Spleen (tissue), 11 donors: ENCODE measurements at regions not wholly inside any gene's neighbourhood (a gene's known extent, or its start where the extent isn't known, plus 50 kb on each side); places are given as distances from the start of the nearest gene placed in this dataset.

Experiments
- DNase-seq: peaks from one replicate; pipeline ENCODE4 v3.0.0-alpha.2; 2020
- H3K27ac ChIP-seq, 8 donors: fragments of 200-600 bp; sonication (generic) in 7 of 8; 1 replicate in 4 of 8; 2 replicates in 4 of 8; pipeline versions ENCODE4 v1.5.0 to v1.8.0; 2016 to 2021; ENCODE audit warnings: inconsistent platforms in 4 of 8, mild to moderate bottlenecking in 4 of 8, moderate library complexity in 1 of 8
- H3K27me3 ChIP-seq, 7 donors: fragments of 200-600 bp; sonication (generic) in 6 of 7; replicated peaks in 1 of 7; 1 replicate in 4 of 7; 2 replicates in 3 of 7; pipeline versions ENCODE4 v1.5.0 to v1.8.0; 2016 to 2021; ENCODE audit warnings: inconsistent platforms in 3 of 7, mild to moderate bottlenecking in 1 of 7
- H3K36me3 ChIP-seq, 6 donors: fragments of 200-600 bp; sonication (generic) in 5 of 6; 1 replicate in 4 of 6; 2 replicates in 2 of 6; pipeline versions ENCODE4 v1.5.0 to v1.8.0; 2016 to 2021; ENCODE audit warnings: inconsistent platforms in 2 of 6
- H3K4me1 ChIP-seq, 6 donors: fragments of 200-600 bp; sonication (generic) in 5 of 6; 1 replicate in 3 of 6; 2 replicates in 3 of 6; pipeline versions ENCODE4 v1.5.0 to v1.8.0; 2016 to 2021; ENCODE audit warnings: inconsistent platforms in 3 of 6
- H3K4me3 ChIP-seq, 8 donors: fragments of 200-600 bp; sonication (generic) in 7 of 8; 1 replicate in 4 of 8; 2 replicates in 4 of 8; pipeline versions ENCODE4 v1.5.0 to v1.8.0; 2016 to 2021; ENCODE audit warnings: inconsistent platforms in 4 of 8, mild to moderate bottlenecking in 4 of 8, moderate library complexity in 2 of 8
- H3K9me3 ChIP-seq, 8 donors: fragments of 200-600 bp; sonication (generic) in 7 of 8; 1 replicate in 4 of 8; 2 replicates in 4 of 8; pipeline versions ENCODE4 v1.5.0 to v1.8.0; 2016 to 2021; ENCODE audit warnings: inconsistent platforms in 4 of 8
- POLR2A ChIP-seq, 3 donors: fragments of 450-650 bp; IDR thresholded peaks; one replicate each; pipeline ENCODE4 v1.5.1; 2017; ENCODE audit warnings: antibody characterized with exemption in 3 of 3, mild to moderate bottlenecking in 1 of 3
- POLR2AphosphoS5 ChIP-seq, 3 donors: sonication (generic); formaldehyde crosslinking; IDR thresholded peaks; one replicate each; pipeline ENCODE4 v1.5.1; 2017; ENCODE audit warnings: antibody characterized with exemption in 3 of 3
- WGBS, 5 donors: extraction: QIAGEN DNeasy Blood & Tissue Kit in 3 of 5; methylation state at CpG; one replicate each; pipeline versions ENCODE4 v1.1.5 to v1.1.7; 2013 to 2018; 5-methylcytosine and 5-hydroxymethylcytosine counted together
- intact Hi-C: fragments of 100-400 bp; cut with DNase I; formaldehyde crosslinking; loops from one replicate; pipeline ENCODE4 v1.15.0; 2023; ENCODE audit warnings: low total_unique reads
- TF ChIP-seq, protein P1 (sequence below), 11 experiments: fragments of 200-600 bp in 7 of 11; fragments of 450-650 bp in 4 of 11; sonication (generic) in 4 of 11; IDR thresholded peaks in 8 of 11; conservative IDR thresholded peaks in 3 of 11; 1 replicate in 7 of 11; 2 replicates in 4 of 11; pipeline versions ENCODE4 v1.4.0 to v1.8.0; 2016 to 2021; ENCODE audit warnings: antibody characterized with exemption in 11 of 11, inconsistent platforms in 4 of 11, mild to moderate bottlenecking in 1 of 11
- donor health status: healthy with polysubstance abuse.
- donor health status: DM: no; HTN: no; CAD: no; lungs with moderate emphysema.
- donor health status: DM: no; HTN: no; CAD: no.
- donor health status: Bipolar disorder and iron deficiency.
- donor health status: healthy.
- donor health status: DM: no; HTN: no; CAD: no.
- donor health status: DM: yes; HTN: yes; CAD: no.

DNA sequence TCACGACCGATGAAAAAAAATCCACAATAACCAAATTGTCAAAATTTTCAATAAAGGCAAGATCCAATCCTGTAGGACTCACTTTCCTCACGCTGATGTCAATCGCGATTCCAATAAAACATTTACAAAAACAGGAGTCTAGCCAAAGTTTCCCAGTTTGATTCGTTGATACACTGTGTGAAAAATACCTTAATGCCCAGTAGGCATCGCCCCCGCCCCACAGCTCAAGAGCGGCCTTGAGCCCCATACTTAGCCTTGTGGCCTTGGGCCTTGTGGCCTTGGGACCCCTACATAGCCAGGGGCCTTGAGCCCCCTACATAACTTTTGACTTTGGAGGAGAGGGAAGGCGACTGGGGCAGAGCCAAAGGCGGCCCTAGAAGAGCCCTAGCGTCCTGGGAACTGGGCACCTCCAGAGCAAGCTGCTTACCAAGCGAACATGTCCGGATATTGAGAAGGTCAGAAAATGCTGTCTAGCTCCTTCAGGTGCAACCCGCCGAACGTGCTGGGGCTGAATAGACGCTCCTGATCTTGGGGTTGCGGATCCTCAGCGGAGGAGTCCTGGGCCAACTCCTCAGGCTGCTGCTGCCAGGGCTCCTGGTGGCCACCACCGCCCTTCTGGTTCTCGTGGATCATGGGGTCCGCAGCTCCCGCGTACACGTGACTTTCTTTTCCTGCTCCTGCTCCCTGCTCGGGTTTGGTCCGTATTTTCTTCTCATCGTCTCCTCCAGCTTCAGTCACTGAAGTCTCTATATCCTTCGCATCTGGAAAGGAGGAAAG, 62.9 kb downstream of the RHOXF2B start:
- Histone ChIP-seq H3K4me1 (peaks cover 0 to 19% (median 15%) of the 10 kb centered on the region in 6 donors), H3K27ac (no peak overlapping the region), H3K36me3 (no peaks in the 10 kb centered on the region), H3K27me3 (peaks cover 0 to 67% (median 31%) of the 10 kb centered on the region in 7 donors), H3K4me3 (peak overlapping the region in 4 of 8 donors; percentile 20 to 63 (median 28)), H3K9me3 (no peaks in the 10 kb centered on the region)
- no peak for DNase-seq
- WGBS, 5 donors, result 27 to 66% (median 33%) methylated on average over 20 to 30 of the region's 30 CpGs
- TF ChIP-seq POLR2A (IDR thresholded peaks at IDR 0.05) (no peak), POLR2AphosphoS5 (IDR thresholded peaks at IDR 0.05) (no peak)
- TF ChIP-seq, protein P1, sequence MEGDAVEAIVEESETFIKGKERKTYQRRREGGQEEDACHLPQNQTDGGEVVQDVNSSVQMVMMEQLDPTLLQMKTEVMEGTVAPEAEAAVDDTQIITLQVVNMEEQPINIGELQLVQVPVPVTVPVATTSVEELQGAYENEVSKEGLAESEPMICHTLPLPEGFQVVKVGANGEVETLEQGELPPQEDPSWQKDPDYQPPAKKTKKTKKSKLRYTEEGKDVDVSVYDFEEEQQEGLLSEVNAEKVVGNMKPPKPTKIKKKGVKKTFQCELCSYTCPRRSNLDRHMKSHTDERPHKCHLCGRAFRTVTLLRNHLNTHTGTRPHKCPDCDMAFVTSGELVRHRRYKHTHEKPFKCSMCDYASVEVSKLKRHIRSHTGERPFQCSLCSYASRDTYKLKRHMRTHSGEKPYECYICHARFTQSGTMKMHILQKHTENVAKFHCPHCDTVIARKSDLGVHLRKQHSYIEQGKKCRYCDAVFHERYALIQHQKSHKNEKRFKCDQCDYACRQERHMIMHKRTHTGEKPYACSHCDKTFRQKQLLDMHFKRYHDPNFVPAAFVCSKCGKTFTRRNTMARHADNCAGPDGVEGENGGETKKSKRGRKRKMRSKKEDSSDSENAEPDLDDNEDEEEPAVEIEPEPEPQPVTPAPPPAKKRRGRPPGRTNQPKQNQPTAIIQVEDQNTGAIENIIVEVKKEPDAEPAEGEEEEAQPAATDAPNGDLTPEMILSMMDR (IDR thresholded peaks at IDR 0.05 in 8 of 11, conservative IDR thresholded peaks at IDR 0.05 in 3 of 11), result no peak
- intact Hi-C loops, result no loop called here

DNA sequence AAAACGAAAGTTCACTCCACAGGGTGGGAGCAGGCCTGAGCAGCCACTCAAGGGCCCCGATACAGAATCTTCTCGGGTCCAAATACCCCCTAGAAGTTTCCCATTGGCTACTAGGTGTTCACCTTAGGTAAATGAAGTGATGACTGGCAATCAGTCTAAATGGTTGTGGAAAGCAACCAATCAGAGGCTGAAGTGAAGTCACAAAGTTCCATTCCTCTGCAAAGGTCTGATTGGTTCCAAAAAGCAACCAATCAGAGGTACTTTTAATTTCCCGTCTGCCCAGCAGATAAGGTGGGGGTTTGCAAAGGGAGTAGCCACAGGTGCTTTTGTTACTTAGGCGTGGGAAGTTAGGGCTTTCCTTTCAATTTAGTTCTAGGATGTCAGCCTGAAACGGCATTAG, 58.2 kb upstream of the NKAP start:
- TF ChIP-seq, protein P1 (IDR thresholded peaks at IDR 0.05 in 8 of 11, conservative IDR thresholded peaks at IDR 0.05 in 3 of 11), result no peak
- 38 to 65% (median 58%) methylated on average over 6 of the region's 6 CpGs for WGBS, 5 donors
- no peaks in the 10 kb centered on the region for H3K9me3 ChIP-seq
- H3K4me1 ChIP-seq, result peaks cover 0 to 27% (median 8%) of the 10 kb centered on the region in 6 donors
- no peak overlapping the region for H3K4me3 ChIP-seq
- peaks cover 4 to 62% (median 50%) of the 10 kb centered on the region in 7 donors for H3K27me3 ChIP-seq
- no peak overlapping the region for H3K27ac ChIP-seq
- DNase-seq, result no peak
- intact Hi-C loops, result no loop called here
- no peaks in the 10 kb centered on the region for H3K36me3 ChIP-seq

DNA sequence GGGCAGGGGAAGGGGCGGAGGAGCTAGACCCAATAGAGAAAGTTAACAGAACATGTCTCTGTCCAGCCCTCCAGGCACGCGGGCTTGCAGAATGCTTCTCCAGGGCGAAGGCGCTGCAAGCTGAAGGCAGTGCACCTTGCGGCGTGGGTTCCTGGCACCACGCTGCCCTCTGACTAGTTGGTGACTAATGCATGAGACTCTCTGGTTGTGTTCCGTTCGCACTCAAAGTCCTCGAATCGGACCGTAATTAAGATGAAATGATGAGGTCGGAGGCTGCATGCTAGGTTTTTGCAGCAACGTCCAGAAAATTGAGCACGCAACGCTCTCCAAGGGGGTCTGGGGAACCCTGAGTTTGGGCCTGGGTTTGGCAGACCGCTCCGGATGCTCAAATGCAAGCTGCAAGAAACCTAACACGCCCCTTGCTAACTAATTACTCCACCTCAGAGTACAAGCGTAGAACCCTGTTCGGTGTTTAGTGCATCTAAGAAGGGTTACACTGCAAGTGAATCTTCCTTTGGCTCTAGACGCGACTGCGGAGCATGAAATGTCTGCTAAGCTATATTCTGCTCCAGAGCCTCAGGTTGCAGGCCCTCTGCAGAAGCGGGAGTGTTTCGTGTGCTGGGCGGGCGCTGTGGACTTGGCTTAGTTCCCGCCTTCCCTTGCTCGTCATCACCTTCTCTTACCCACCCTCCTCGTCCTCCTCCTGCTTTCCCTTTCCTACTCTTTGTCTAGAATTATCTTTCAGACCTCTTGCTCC, 57.1 kb upstream of the NKAP start:
- Histone ChIP-seq H3K9me3 (no peaks in the 10 kb centered on the region), H3K27ac (no peak overlapping the region), H3K4me3 (peak overlapping the region in 1 of 8 donors; percentile 42), H3K4me1 (peaks cover 0 to 27% (median 8%) of the 10 kb centered on the region in 6 donors), H3K27me3 (peaks cover 4 to 73% (median 61%) of the 10 kb centered on the region in 7 donors), H3K36me3 (no peaks in the 10 kb centered on the region)
- intact Hi-C loops, result no loop called here
- DNase-seq, result no peak
- TF ChIP-seq, protein P1 (IDR thresholded peaks at IDR 0.05 in 8 of 11, conservative IDR thresholded peaks at IDR 0.05 in 3 of 11), result no peak
- TF ChIP-seq POLR2AphosphoS5 (IDR thresholded peaks at IDR 0.05) (no peak), POLR2A (IDR thresholded peaks at IDR 0.05) (no peak)
- 5 to 54% (median 10%) methylated on average over 14 to 32 of the region's 32 CpGs for WGBS, 5 donors

DNA sequence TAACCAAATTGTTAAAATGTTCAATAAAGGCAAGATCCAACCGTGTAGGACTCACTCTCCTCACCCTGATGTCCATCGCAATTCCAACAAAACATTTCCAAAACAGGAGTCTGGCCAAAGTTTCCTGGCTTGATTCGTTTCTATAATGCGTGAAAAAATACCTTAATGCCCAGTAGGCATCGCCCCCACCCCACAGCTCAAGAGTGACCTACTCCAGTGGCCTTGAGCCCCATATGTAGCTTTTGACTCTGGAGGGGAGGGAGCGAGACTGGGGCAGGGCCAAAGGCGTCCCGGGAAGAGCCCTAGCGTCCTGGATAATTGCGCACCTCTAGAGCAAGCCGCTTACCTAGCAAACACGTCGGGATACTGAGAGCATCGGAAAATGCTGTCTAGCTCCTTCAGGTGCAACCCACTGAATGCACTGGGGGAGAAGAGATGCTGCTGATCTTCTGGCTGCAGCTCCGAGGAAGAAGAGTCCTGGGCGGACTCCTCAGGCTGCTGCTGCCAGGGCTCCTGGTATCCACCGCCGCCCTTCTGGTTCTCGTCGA, 55.6 kb upstream of the NKAP start:
- TF ChIP-seq POLR2AphosphoS5 (IDR thresholded peaks at IDR 0.05) (no peak), POLR2A (IDR thresholded peaks at IDR 0.05) (no peak)
- TF ChIP-seq, protein P1 (IDR thresholded peaks at IDR 0.05 in 8 of 11, conservative IDR thresholded peaks at IDR 0.05 in 3 of 11), result no peak
- Histone ChIP-seq H3K4me1 (peaks cover 0 to 27% (median 8%) of the 10 kb centered on the region in 6 donors), H3K36me3 (no peaks in the 10 kb centered on the region), H3K27me3 (peaks cover 4 to 88% (median 74%) of the 10 kb centered on the region in 7 donors), H3K4me3 (peak overlapping the region in 1 of 8 donors; percentile 42), H3K27ac (no peak overlapping the region), H3K9me3 (no peaks in the 10 kb centered on the region)
- DNase-seq, result no peak
- WGBS, 5 donors, result 6 to 38% (median 9%) methylated on average over 14 to 20 of the region's 20 CpGs
- intact Hi-C loops, result no loop called here
